HG02981 (cell line): ENCODE measurements at regions not wholly inside any gene's neighbourhood (a gene's known extent, or its start where the extent isn't known, plus 50 kb on each side); places are given as distances from the start of the nearest gene placed in this dataset.

Source experiments
- ATAC-seq: cut with Tn5 transposase; IDR thresholded peaks from one replicate; pipeline ENCODE4 v1.9.1; 2021; ENCODE audit warnings: mild to moderate bottlenecking, moderate library complexity; ENCODE audit not compliant: unreplicated experiment

GRCh38 chr12:75908961-75909605 lies 122.5 kb downstream of the PHLDA1 start:
- no peak for ATAC-seq

GRCh38 chr12:75905922-75906321 lies 125.7 kb downstream of the PHLDA1 start:
- no peak for ATAC-seq

- no peak for ATAC-seq
Measured at GRCh38 chr12:75900781-75901254, 130.8 kb downstream of the PHLDA1 start.

DNA sequence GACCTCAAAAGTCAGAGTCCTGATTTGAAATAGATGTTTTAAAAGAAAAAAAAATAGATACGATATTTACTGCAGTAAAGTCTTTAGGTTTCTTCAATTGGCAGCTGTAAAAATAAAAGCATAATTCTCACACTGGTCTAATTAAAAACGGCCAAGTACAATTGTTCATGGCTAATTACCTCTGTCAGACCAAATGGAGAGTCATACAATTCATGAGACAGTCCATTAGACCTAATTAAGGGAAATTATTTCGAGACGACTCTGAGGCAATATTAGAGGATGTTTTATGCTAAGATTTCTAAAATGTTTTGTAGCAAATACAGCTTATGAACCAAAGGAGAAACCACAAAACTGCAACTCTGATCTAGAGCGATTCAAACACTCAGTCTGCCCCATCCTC lies 131.3 kb downstream of the PHLDA1 start:
- no peak for ATAC-seq

DNA sequence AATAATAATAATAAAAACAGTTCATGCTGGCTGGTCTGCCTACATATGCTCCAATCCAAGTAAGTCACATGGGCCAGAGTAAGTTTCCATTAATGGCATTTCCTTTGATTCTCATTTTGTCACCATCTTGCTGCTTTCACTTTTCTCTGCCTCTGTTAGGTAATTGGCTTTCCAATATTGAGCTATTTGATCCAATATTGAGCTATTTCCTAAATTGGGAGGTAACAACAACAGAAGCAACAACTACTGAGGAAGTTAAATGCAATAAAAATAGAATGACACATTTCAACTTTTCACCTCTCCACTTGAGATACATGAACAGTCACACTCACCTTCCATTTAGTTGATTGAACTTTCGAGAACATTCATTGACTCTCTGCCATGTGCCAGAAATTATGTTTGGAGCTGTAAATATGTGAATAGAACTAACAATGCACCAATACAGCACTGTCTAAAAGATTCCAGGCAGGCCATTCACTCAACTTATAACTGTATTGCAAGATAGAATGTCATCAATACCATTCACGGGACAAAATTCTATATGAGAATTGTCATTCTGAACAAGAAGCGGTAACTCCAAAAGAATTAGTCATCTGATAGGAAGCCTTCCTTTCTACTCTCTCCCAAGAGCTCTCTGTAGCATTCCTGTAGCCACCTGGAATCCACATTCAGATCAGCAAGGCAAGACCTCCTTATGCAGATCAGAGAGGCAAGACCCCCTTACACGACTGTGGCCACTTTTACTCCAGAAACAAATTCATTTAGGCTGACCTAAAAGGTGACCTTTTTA lies 136.4 kb downstream of the PHLDA1 start:
- no peak for ATAC-seq

- no peak for ATAC-seq
Measured at GRCh38 chr12:75893765-75894164, 137.8 kb downstream of the PHLDA1 start.

DNA sequence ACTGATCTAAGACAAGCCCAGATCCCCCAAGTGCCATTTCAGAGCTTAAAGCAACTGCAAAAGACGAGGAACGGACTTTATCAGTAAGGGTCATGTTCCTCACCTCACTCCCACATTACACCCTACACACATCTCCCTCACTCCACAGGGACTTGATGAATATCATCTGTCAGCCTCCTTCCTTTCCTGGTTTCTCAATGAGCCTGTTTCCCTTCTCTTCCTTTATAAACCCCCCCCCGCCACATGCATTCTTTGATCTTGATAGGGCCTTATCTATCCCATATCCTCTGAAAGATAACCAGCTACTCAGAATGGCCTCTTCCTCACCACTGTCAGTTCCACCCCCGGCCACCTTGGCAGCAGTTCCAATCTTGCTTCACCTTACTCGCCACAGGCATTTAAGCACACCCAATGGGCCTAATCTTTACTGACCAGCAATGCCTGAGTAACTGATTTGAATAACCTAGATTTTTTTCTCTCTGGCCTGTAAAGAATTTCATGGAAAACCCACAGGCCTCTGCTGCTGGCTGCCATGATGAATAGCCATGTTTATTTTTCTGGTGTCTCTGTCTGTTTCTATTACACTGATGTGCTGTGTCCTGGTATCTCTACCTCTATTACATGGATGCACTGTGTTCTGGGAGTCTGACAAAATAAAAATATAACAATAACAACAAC lies 138.7 kb downstream of the PHLDA1 start:
- no peak for ATAC-seq

DNA sequence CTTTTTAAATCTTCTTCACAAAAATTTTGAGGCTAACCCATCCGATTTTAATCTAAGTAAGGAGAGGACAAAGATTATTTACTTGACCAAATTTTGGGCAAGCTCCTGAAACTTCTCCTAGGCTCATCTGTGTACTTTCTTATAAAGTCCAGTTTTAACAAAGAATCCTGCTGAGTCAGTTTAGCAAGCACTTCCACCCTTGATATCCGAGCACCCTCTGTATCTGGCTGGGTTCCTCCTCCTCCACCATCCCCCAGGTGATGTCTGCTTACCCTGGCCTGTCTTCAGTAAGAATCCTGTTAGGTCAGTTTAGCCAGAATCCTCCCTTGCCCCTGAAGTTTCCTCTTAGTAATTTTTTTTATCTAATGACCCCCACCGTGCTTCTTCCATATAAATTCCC lies 140.5 kb downstream of the PHLDA1 start:
- ATAC-seq: no peak

DNA sequence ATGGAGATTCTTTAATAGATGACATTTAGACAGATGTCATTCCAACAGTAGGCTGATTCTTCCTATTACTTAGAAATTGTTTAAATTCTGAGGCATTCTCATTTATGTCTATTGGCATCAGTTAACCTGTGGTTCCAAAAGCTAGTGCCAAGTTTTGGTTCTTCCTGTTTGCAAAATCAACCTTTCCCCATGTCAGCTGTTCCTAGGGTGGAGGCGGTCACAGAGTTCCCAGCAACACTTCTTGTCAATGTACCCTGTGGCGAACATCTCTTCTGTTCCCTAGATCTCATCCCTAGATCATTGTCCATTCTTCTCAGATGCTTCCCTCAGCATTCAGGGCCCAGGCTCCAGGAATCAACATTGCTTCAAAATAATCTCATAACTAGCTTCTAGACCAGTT lies 140.9 kb downstream of the PHLDA1 start:
- no peak for ATAC-seq

DNA sequence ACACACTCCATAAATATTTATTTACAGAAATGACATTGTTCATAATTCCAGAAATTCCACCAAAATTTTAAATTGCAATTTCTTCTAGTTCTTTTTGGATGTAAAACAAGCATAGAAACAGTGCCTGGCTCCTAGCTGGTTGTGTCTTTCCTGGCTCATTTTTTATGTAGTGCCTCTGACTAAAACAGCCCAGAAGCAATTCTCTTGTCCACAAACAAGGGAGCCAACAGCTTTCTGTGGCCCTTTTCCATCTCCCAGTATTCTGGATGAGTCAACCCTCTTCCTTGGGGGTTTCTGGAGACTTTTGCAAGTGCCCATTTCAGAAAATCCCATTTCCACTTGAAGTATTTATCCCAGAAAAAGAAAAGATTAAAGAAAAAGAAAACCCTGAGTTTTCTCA lies 141.4 kb downstream of the PHLDA1 start:
- ATAC-seq: no peak

GRCh38 chr12:75888874-75889613 lies 142.5 kb downstream of the PHLDA1 start:
- ATAC-seq: no peak

DNA sequence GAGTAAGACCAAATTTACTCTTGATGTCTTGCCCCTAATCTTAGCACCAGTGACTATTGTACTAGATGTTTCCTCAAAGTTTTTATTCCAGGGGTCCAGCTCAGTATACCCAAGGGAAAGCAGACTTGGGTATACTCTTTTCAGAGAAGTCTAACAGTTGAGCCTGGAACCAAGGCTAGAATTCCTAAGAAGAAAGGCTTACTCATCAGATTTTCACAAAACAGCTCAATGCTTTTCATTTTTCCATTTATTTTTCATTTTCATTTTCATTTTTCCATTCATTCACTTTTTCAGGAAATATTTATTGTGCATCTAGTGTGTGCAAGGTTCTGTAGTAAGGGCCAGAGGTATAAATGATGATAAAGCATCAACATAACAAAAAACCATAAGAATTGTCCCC lies 143.2 kb downstream of the PHLDA1 start:
- ATAC-seq: no peak

- no peak for ATAC-seq
Measured at GRCh38 chr12:75887979-75888378, 143.6 kb downstream of the PHLDA1 start.

GRCh38 chr12:75884465-75884985 lies 147.1 kb downstream of the PHLDA1 start:
- ATAC-seq: no peak

- no peak for ATAC-seq
Measured at GRCh38 chr12:75883241-75883640, 148.3 kb downstream of the PHLDA1 start.

DNA sequence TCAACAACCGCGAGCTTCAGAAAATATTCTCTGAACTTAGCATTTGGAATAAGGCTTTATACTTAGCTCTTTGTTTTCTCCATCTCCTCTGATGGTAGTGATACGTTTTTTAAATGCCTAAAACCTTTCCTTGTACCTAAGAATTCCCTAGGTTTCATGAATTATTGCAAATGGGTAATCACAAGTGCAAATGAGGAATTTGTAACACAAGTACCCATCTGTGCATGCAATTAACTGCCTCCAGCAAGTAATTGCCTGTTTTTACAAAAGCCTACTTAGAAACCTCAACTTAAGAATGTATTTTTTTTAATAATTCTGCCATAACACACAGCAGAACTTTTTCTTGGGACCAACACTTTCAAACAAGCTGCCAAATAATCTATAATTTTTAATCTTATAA lies 149.2 kb downstream of the PHLDA1 start:
- no peak for ATAC-seq

- no peak for ATAC-seq
Measured at GRCh38 chr12:75881920-75882319, 149.7 kb downstream of the PHLDA1 start.

GRCh38 chr12:75877763-75878621 lies 153.6 kb downstream of the PHLDA1 start:
- no peak for ATAC-seq

- ATAC-seq: no peak
Measured at GRCh38 chr12:75876832-75877762, 154.5 kb downstream of the PHLDA1 start.
